GM12801 (cell line): ENCODE measurements at regions not wholly inside any gene's neighbourhood (a gene's known extent, or its start where the extent isn't known, plus 50 kb on each side); places are given as distances from the start of the nearest gene placed in this dataset.

Experiments used
- TF ChIP-seq, protein P1 (sequence below): IDR thresholded peaks from one replicate; pipeline ENCODE4 v1.5.1; 2011; ENCODE audit warnings: control low read depth; ENCODE audit not compliant: insufficient read length; ENCODE audit errors: extremely low read depth

DNA sequence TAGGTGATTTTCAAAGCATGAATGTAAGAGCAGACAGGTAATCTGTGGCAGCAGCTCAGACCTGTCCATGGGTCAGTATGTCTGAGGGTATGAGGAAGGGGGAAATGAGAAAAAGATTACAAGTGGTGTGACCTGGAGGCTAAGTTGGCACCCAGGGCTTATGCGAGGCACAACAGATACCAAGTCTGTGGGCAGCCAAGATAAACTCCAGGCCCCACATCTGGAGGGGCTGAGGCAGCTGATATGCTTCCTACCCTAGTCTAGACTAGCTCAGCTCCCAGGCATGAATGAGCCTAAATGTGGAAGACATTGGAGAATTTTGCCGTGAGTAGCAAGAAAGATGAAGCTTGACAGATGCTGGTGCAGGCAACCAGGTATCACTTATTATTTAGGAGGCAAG, 151.7 kb downstream of the PIK3R1 start:
- TF ChIP-seq, protein P1, sequence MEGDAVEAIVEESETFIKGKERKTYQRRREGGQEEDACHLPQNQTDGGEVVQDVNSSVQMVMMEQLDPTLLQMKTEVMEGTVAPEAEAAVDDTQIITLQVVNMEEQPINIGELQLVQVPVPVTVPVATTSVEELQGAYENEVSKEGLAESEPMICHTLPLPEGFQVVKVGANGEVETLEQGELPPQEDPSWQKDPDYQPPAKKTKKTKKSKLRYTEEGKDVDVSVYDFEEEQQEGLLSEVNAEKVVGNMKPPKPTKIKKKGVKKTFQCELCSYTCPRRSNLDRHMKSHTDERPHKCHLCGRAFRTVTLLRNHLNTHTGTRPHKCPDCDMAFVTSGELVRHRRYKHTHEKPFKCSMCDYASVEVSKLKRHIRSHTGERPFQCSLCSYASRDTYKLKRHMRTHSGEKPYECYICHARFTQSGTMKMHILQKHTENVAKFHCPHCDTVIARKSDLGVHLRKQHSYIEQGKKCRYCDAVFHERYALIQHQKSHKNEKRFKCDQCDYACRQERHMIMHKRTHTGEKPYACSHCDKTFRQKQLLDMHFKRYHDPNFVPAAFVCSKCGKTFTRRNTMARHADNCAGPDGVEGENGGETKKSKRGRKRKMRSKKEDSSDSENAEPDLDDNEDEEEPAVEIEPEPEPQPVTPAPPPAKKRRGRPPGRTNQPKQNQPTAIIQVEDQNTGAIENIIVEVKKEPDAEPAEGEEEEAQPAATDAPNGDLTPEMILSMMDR, result no peak

DNA sequence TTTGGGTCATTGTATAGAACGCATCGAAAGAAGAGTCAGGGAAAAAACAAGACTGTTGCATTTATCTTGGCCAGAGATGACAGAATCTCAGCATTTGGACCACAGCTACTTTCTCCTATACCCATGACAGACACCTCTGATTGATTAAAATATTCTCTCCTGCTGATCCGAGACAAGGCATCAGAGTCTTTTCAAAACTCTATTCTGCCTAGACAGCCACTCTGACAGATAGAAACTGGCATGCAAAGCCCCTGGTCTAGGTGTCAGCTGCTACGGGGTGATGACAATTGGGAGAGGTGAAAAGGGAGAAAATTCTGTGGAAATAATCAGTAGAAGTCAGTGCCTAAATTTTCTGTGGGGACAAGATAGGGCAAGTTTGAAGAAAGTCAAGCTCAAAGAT, 152.2 kb downstream of the PIK3R1 start:
- TF ChIP-seq, protein P1, result no peak

- TF ChIP-seq, protein P1, result no peak
Observed at GRCh38 chr5:68368311-68369022, 152.9 kb downstream of the PIK3R1 start.

DNA sequence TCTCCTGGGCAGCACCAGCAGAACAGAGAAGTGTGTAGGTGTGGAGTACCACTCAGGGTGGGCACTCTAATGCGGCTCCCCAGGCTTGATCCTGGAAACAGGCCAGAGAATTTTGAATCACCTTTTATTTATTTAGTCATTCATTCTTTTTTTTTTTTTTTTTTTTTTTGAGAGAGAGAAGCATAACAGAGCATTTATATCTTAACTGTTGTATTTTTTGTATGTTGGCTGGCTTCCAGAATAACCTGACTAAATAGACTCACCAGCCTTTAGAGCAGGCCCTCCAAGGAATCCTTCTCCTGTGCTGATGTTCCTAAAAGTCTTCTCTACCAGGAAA, 153.4 kb downstream of the PIK3R1 start:
- TF ChIP-seq, protein P1, result no peak

DNA sequence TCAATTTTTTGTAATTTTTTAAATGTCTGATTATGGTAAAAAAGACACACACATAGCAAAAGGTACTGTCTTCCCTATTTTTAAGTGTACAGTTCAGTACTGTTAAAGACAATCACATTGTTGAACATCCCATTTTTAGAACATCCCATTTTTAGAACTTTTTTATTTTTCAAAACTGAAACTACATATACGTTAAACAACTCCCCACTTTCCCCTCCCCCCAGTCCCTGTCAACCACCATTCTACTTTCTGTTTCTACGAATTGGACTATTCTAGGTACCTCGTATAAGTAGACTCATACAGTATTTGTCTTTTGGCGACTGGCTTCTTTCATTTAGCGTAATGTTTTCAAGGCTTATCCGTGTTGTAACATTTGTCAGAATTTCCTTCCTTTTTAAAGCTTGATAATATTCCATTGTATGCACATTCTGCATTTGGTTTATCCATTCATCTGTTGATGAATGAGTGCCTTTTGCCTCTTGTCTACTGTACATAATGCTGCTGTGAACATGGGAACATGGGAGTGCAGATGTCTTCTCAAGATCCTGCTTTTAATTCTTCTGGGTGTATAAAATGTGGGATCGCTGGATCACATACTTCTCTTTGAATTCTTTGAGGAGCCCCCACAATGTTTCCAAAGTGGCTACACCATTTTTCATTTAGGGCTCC, 154.0 kb downstream of the PIK3R1 start:
- TF ChIP-seq, protein P1, result no peak

DNA sequence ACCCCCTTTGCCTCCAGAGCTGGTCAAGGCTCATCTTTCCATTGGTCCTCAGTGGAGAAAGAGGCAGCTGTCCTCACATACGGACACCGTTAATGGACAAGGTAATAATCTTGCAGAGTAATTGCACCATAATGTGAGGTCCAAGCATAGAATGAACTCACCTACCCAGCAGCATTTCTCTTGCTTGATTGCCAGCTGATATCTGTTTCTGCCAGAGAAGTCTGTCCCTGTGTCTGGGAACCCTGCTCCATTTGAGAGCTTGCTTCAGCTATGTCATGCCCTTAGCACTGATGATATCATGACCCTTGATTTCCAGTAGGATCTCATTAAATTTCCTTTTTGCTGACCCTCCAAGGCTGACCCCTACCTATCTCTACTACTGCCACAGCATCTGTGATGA, 154.6 kb downstream of the PIK3R1 start:
- TF ChIP-seq, protein P1, result no peak

DNA sequence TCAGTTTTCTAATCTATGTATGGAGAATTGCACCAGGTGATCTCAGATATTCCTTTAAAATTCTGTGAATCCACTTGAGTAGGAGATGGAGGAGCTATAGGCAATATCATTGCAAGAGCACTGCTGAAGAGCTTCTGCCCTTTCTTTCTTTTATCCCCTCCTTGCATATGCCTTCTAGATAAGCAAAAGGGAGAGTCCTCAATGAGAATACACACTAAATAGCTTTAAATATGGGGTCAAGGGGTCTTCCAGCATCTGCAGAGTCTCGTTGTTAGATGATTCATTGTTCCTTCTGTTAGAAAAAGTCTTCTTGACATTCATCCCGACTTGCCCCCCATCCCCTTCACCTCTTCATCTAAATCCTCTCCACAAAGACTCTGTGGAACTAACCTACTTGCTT, 156.1 kb downstream of the PIK3R1 start:
- TF ChIP-seq, protein P1, result no peak
